ENCODE measurements at regions not wholly inside any gene's neighbourhood (a gene's known extent, or its start where the extent isn't known, plus 50 kb on each side); places are given as distances from the start of the nearest gene placed in this dataset.
A peak's percentile ranks its signal among the peaks of the same experiment; 100 is the strongest.
"Not testable (repeated sequence)": the region's sequence is repeated elsewhere in the genome, so short reads cannot be mapped to it uniquely, and the experiment has no call there.

DNA sequence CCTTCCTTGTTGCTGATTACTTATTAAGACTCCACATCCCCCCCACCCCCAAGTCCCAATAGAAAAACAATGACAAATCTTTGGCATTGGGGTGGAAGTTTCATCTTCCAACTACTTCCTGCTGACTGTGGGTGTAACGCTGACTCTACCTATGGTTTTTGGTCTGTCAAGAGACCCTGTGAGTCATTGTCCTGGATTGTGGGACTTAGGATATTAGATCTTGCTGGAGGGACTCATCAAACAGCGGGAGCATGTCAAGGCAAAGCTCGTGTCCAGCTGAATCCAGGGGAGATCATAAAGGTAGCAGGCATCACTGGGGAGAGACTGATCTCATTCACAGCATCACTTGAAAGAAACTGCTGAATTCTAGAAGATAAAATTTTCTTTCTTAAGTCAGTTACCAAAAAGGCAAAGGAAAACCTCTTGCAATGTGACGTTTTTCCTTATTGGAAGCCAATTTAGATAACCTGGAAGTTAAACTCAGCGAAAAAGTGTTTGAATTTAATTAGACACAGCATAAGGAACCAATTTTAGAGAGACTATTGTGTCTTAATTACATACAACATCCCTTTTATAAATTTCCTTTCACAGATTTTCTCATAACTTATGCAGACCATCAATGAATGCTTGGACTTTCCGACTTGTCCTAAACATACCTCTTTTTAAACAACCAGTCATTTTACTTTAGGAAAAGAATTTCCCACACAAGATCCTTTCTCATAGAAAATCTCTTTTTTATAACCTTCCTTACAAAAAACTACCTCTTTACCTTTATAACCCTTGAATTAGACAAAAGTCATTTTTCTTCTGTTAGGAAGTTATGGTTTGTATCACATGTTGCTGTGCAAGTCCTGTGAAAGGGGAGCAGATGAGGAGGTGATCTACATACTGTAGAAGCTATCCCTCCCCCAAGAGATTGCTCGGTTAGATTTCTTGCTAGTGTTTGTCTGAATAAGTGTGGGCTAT is 94.6 kb upstream of the SCAF11 start:
- no peak for DNase-seq

DNA sequence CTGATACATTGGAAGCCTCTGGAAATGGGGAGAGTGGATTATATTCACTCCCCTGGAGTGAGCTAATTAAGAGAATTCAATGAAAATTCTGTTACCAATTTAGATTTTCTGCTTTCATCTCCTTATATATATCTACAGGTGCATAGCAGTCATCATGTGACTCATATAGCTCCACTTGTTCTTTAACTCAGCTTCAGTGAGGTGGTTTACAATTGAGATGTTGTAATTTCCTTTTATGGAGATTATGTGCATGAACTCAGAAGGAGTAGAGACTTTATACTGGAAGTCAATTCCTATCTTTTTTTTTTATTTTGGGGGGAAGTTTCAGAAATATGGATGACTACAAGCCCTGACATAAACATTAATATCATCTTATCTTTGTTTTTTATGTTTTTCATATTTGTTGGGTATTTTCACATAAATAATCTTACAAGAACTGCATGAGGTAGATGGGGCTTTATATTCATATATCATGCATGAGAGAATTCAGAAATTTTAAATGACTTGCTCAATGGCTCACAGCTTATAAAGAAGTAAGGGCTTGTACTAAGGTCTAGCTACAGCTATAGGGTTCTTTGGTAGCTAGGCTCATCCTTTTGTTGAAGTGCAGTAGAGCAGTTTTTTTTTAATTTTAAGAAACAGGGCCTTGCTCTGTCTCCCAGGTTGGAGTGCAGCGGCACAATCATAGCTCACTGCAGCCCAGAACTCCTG is 92.3 kb upstream of the SCAF11 start:
- DNase-seq = no peak

DNA sequence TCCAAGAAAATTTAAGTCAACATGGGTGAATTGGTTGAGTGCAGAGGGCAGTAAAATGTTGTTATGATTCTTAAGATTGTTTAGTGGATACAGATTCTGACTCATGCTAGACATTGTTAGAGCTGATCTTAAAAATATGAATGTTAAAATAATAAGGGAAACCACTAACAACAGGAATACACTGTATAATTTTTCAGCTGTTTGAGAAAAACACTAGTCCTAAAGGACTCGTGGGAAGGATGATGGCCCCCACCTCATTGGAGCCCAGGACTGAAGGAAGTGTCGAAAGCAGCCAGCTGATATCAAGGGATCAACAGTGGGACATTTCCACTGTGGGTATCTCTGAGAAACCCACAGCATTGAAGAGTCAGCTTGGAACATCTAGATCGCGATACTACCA is 82.9 kb upstream of the SCAF11 start:
- DNase-seq = no peak

DNA sequence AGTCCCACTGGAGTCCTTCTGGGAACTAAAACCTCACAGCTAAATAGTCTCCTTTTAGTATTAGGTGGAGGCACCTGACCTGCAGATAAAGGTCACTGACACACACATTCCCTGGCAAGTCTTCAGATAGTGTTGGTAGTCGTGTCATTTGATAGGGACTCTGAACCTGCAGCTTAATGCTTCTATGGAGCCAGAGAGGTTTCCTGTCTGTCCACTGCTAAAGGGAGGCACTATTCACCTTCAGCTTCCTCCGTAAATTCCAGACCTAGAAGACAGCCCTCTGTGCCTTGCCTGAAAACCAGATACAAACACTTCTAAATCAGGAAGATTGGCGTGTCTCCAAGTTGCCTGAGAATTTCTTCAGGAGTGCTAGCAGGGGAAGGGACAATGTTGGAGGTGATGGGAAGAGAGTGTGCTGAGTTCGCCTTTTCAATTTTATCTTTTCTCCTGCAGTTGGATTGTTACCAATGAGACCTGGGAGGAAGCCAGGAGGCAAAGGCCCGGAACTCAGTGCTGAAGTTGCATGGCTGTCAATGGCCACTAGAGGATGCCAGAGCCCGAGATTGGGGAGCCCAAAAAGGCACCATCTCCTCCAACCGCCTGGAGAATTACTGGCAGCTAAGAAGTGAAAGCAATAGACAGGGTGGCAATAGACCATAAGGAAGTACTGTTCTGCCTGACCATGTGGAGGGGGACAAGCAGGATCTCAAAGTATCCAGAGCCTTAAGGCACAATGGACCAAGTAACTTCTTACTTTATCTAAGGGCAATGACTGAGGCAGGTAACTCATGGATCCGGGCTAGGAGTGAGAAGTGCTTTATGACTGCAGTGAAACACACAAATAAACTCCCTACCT is 81.6 kb upstream of the SCAF11 start:
- DNase-seq = peak; percentile 22

DNA sequence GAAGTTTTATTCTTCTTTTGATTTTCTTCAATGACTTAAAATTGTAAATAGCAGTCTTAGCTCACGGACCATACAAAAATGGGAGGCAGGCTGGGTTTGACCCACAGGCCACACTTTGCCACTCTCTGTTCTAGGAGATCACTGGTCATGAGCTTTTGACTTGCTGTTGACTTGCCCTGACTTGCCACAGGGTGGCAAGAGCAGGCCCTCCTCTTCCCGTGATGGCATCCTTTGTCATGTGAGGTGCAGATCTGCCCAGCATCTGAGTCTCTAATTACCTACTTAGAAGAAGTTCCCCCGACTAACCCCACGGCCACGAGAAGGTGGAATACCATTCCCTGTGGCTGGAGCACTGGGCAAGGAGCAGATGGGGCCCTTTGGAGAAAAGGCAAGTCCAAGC is 81.0 kb upstream of the SCAF11 start:
- no peak for DNase-seq

DNA sequence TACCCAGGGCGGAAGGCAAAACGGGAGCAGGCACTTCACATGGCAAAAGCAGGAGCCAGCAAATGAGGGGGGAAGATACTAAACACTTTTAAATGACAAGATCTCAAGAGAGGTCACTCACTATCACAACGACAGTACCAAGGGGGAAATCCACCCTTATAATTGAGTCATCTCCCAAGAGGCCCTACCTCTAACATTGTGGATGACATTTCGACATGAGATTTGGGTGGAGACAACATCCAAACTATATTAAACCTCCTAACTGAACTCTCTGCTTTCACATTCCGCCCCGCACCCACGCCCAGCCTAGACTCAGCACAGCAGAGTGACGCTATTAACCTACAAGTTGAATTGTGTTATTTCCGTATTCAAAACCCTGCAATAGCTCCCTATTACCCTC is 76.7 kb upstream of the SCAF11 start:
- no peak for DNase-seq

DNA sequence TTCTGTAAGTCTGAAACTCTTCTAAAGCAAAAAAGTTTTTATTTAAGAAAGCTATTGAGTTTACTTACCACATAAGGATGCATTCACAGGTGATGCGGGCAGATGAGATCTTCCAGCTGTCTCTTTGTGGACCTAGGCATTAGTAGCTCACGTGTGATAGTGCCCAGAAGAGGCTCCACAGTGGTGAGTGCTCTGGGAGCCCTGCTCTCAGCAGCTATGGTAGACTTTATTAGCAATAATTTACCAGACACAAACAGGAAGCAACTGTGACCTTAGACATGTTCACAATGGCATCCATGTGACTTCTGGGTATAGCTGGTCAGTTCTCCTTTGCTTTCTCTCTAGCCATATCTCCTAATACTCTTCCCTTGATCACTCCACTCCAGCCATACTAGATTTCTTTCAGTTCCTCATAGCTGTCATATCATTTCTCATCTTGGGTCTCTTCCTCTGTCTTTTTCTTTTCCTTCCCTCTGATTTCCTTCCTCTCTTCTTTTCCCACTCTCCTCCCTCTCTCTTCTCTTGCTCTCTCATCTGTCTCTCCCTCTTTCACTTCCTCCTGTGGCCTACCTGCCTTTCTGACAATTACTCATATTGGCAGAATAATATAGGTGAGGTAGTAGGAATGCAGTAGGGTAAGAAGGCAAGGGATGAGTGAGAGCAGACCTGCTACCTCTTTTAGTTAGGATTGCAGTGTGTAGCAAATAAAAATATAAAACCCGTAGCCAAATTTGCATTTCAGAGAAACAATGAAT is 75.2 kb upstream of the SCAF11 start:
- no peak for DNase-seq

DNA sequence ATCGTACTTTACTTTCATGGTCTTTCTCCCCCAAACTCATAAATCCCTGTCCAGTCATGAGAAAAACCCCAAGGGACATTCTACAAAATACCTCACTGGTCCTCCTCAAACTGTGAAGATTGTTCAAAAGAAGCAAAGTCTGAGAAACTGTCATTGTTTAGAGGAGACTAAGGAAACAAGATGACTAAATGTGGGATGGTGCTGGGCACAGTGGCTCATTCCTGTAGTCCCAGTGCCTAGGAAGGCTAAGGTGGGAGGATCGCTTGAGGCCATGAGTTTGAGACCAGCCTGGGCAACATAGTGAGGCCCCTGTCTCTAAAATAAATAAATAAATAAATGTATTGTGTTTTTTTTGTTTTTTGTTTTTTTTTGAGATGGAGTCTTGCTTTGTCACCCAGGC is 74.2 kb upstream of the SCAF11 start:
- no peak for DNase-seq

DNA sequence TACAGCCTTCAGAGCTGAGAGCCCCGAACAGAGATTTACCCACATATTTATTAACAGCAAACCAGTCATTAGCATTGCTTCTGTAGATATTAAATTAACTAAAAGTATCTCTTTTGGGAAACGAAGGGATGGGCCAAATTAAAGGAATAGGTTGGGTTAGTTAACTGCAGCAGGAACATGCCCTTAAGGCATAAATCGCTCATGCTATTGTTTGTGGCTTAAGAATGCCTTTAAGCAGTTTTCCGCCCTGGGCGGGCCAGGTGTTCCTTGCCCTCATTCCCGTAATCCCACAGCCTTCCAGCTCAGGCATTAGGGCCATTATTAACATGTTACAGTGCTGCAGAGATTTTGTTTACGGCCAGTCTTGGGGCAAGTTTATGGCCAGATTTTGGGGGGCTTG is 68.3 kb upstream of the SCAF11 start:
- DNase-seq = not testable (repeated sequence)

DNA sequence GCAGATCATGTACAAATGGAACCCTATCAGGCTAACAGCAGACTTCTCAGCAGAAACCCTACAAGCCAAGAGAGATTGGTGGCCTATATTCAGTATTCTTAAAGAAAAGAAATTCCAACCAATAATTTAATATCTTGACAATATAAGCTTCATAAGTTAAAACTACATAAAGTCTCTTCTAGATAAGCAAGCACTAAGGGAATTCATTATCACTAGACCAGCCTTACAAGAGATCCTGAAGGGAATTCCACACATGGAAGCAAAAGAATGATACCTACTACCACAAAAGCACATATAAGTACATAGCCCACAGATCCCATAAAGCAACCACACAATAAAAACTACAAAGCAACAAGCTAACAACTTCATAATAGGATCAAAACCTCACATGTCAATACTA is 60.4 kb upstream of the SCAF11 start:
- DNase-seq = no peak

DNA sequence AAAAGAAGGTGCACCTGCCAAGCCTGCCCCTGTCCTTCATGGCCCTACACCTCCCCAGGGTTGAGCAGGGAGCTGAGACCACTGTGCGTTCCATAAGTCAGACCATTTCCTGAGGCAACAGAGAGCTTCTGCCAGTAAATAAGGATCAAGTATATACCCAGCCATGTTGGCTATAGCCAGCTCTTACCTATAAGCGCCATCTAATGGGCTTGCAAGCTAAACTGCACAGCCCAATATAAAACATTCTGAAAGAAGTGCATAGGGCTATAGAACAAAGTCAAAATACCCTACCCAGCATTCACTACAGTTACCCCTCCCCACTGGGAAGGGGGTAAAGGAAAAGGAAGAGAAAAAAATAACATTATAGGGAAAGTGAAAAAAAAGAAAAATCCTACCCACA is 59.3 kb upstream of the SCAF11 start:
- no peak for DNase-seq

DNA sequence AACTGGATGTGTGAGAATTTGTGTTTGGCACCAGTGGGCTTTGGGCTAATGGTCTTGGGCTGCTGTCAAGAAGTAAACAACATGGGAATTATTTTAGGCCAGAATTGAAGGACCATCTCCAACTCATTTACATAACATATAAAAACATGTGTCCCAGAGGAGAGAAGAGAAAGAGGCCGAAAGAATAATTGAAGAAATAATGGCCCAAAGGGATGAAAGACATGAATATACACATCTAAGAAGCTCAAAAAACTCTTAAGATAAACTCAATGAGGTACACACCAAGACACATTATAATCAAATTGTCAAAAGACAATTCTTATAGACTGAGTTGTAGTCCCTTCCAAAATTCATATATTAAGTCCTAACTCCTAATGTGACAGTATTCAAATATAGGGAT is 56.1 kb upstream of the SCAF11 start:
- DNase-seq = no peak

DNA sequence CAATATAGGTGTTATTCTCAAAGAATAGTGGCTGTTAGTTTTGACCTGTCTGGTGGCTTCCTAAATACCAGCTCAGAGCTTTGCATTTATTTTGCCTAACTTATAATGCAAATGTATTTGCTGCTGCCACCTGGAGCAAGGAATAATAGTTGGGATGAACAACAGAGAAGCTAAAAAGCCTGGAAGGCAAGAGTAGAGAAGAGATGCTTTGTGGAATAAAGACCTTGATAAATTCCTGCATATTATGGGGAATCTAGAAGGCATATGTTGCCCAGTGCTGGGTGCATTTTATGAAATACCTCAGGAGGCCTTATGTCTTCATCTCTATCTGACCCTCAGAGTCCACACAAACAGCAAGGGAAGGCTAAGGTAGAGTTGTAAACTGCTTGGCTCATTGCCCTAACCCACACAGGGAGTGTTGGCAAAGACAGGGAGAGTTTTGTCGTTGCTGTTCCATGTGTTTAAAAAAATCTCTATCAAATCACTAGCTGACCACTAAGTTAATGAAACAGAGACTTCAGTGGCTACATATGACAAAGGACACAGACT is 53.7 kb upstream of the SCAF11 start:
- no peak for DNase-seq

Measured in hindlimb muscle (tissue), 1 donor.